ENCODE measurements at regions not wholly inside any gene's neighbourhood (a gene's known extent, or its start where the extent isn't known, plus 50 kb on each side); places are given as distances from the start of the nearest gene placed in this dataset.

GRCh38 chr5:124902097-124902821 lies 155.8 kb upstream of the ZNF608 start (continued):
- TF ChIP-seq ZBTB44 (CRISPR knock-in tag; IDR thresholded peaks at IDR 0.05) (no peak), TFDP2 (CRISPR knock-in tag; IDR thresholded peaks at IDR 0.05) (no peak), NKX3-1 (CRISPR knock-in tag; IDR thresholded peaks at IDR 0.05) (no peak), NBN (conservative IDR thresholded peaks at IDR 0.05) (no peak), ZNF317 (CRISPR knock-in tag; IDR thresholded peaks at IDR 0.05) (no peak), CSRNP1 (CRISPR knock-in tag; IDR thresholded peaks at IDR 0.05) (no peak), NFRKB (IDR thresholded peaks at IDR 0.05) (no peak), CENPT (CRISPR knock-in tag; IDR thresholded peaks at IDR 0.05; ENCODE audit: low read depth) (no peak)

Data from HepG2 (cell line).